ENCODE measurements at regions not wholly inside any gene's neighbourhood (a gene's known extent, or its start where the extent isn't known, plus 50 kb on each side); places are given as distances from the start of the nearest gene placed in this dataset.

GRCh38 chr15:77807611-77808010 lies 174.9 kb upstream of the LINGO1 start:
- Histone ChIP-seq H3K4me3 (ENCODE audit: low read length) (no peak overlapping the region), H3K9me3 (ENCODE audit: low read depth, low read length) (no peaks in the 10 kb centered on the region), H3K4me1 (ENCODE audit: insufficient read depth, low read length) (no peaks in the 10 kb centered on the region), H3K27me3 (ENCODE audit: insufficient read depth, low read length) (no peaks in the 10 kb centered on the region)

GRCh38 chr15:77807115-77807514 lies 174.4 kb upstream of the LINGO1 start:
- Histone ChIP-seq H3K4me3 (ENCODE audit: low read length) (no peak overlapping the region), H3K4me1 (ENCODE audit: insufficient read depth, low read length) (no peaks in the 10 kb centered on the region)

GRCh38 chr15:77804210-77804609 lies 171.5 kb upstream of the LINGO1 start:
- H3K27me3 ChIP-seq (ENCODE audit: insufficient read depth, low read length): no peaks in the 10 kb centered on the region
- no peaks in the 10 kb centered on the region for H3K9me3 ChIP-seq (ENCODE audit: low read depth, low read length)
- no peak overlapping the region for H3K4me3 ChIP-seq (ENCODE audit: low read length)
- H3K4me1 ChIP-seq (ENCODE audit: insufficient read depth, low read length): no peaks in the 10 kb centered on the region

More at GRCh38 chr15:77807115-77807514, 174.4 kb upstream of the LINGO1 start:
- Histone ChIP-seq H3K27me3 (ENCODE audit: insufficient read depth, low read length) (no peaks in the 10 kb centered on the region), H3K9me3 (ENCODE audit: low read depth, low read length) (no peaks in the 10 kb centered on the region)

- no peaks in the 10 kb centered on the region for H3K4me1 ChIP-seq (ENCODE audit: insufficient read depth, low read length)
- no peak overlapping the region for H3K4me3 ChIP-seq (ENCODE audit: low read length)
- no peaks in the 10 kb centered on the region for H3K27me3 ChIP-seq (ENCODE audit: insufficient read depth, low read length)
- no peaks in the 10 kb centered on the region for H3K9me3 ChIP-seq (ENCODE audit: low read depth, low read length)
Observed at GRCh38 chr15:77803487-77803886, 170.8 kb upstream of the LINGO1 start.

- Histone ChIP-seq H3K4me3 (ENCODE audit: low read length) (no peak overlapping the region), H3K27me3 (ENCODE audit: insufficient read depth, low read length) (no peaks in the 10 kb centered on the region), H3K4me1 (ENCODE audit: insufficient read depth, low read length) (no peaks in the 10 kb centered on the region), H3K9me3 (ENCODE audit: low read depth, low read length) (no peaks in the 10 kb centered on the region)
Observed at GRCh38 chr15:77800305-77800704, 167.6 kb upstream of the LINGO1 start.

GRCh38 chr15:77798847-77799246 lies 166.1 kb upstream of the LINGO1 start:
- Histone ChIP-seq H3K27me3 (ENCODE audit: insufficient read depth, low read length) (no peaks in the 10 kb centered on the region), H3K9me3 (ENCODE audit: low read depth, low read length) (no peaks in the 10 kb centered on the region), H3K4me3 (ENCODE audit: low read length) (no peak overlapping the region), H3K4me1 (ENCODE audit: insufficient read depth, low read length) (no peaks in the 10 kb centered on the region)

- no peaks in the 10 kb centered on the region for H3K9me3 ChIP-seq (ENCODE audit: low read depth, low read length)
- no peak overlapping the region for H3K4me3 ChIP-seq (ENCODE audit: low read length)
- no peaks in the 10 kb centered on the region for H3K27me3 ChIP-seq (ENCODE audit: insufficient read depth, low read length)
- no peaks in the 10 kb centered on the region for H3K4me1 ChIP-seq (ENCODE audit: insufficient read depth, low read length)
Observed at GRCh38 chr15:77798151-77798835, 165.6 kb upstream of the LINGO1 start.

GRCh38 chr15:77797270-77797669 lies 164.6 kb upstream of the LINGO1 start:
- H3K4me1 ChIP-seq (ENCODE audit: insufficient read depth, low read length): no peaks in the 10 kb centered on the region
- no peak overlapping the region for H3K4me3 ChIP-seq (ENCODE audit: low read length)
- no peaks in the 10 kb centered on the region for H3K9me3 ChIP-seq (ENCODE audit: low read depth, low read length)
- no peaks in the 10 kb centered on the region for H3K27me3 ChIP-seq (ENCODE audit: insufficient read depth, low read length)

GRCh38 chr15:77796046-77796729 lies 163.5 kb upstream of the LINGO1 start:
- no peaks in the 10 kb centered on the region for H3K4me1 ChIP-seq (ENCODE audit: insufficient read depth, low read length)

GRCh38 chr15:77795446-77795845 lies 162.7 kb upstream of the LINGO1 start:
- H3K4me1 ChIP-seq (ENCODE audit: insufficient read depth, low read length): no peaks in the 10 kb centered on the region
- no peaks in the 10 kb centered on the region for H3K27me3 ChIP-seq (ENCODE audit: insufficient read depth, low read length)
- no peaks in the 10 kb centered on the region for H3K9me3 ChIP-seq (ENCODE audit: low read depth, low read length)
- no peak overlapping the region for H3K4me3 ChIP-seq (ENCODE audit: low read length)

More at GRCh38 chr15:77796046-77796729, 163.5 kb upstream of the LINGO1 start:
- H3K27me3 ChIP-seq (ENCODE audit: insufficient read depth, low read length): no peaks in the 10 kb centered on the region
- no peak overlapping the region for H3K4me3 ChIP-seq (ENCODE audit: low read length)
- no peaks in the 10 kb centered on the region for H3K9me3 ChIP-seq (ENCODE audit: low read depth, low read length)

GRCh38 chr15:77791941-77792340 lies 159.2 kb upstream of the LINGO1 start:
- no peaks in the 10 kb centered on the region for H3K9me3 ChIP-seq (ENCODE audit: low read depth, low read length)
- H3K4me1 ChIP-seq (ENCODE audit: insufficient read depth, low read length): no peaks in the 10 kb centered on the region
- no peak overlapping the region for H3K4me3 ChIP-seq (ENCODE audit: low read length)
- no peaks in the 10 kb centered on the region for H3K27me3 ChIP-seq (ENCODE audit: insufficient read depth, low read length)

- no peaks in the 10 kb centered on the region for H3K27me3 ChIP-seq (ENCODE audit: insufficient read depth, low read length)
- no peaks in the 10 kb centered on the region for H3K9me3 ChIP-seq (ENCODE audit: low read depth, low read length)
- no peak overlapping the region for H3K4me3 ChIP-seq (ENCODE audit: low read length)
- H3K4me1 ChIP-seq (ENCODE audit: insufficient read depth, low read length): no peaks in the 10 kb centered on the region
Observed at GRCh38 chr15:77790481-77790880, 157.8 kb upstream of the LINGO1 start.

- Histone ChIP-seq H3K4me3 (ENCODE audit: low read length) (no peak overlapping the region), H3K9me3 (ENCODE audit: low read depth, low read length) (no peaks in the 10 kb centered on the region), H3K27me3 (ENCODE audit: insufficient read depth, low read length) (no peaks in the 10 kb centered on the region), H3K4me1 (ENCODE audit: insufficient read depth, low read length) (no peaks in the 10 kb centered on the region)
Observed at GRCh38 chr15:77786956-77787355, 154.2 kb upstream of the LINGO1 start.

- Histone ChIP-seq H3K4me3 (ENCODE audit: low read length) (no peak overlapping the region), H3K9me3 (ENCODE audit: low read depth, low read length) (no peaks in the 10 kb centered on the region), H3K27me3 (ENCODE audit: insufficient read depth, low read length) (no peaks in the 10 kb centered on the region), H3K4me1 (ENCODE audit: insufficient read depth, low read length) (no peaks in the 10 kb centered on the region)
Observed at GRCh38 chr15:77786181-77786890, 153.6 kb upstream of the LINGO1 start.

Data from mononuclear cell (primary cell).